Mucosa of stomach (tissue), 1 donor: ENCODE measurements at regions not wholly inside any gene's neighbourhood (a gene's known extent, or its start where the extent isn't known, plus 50 kb on each side); places are given as distances from the start of the nearest gene placed in this dataset.
A peak's percentile ranks its signal among the peaks of the same experiment; 100 is the strongest.
"Not testable (repeated sequence)": the region's sequence is repeated elsewhere in the genome, so short reads cannot be mapped to it uniquely, and the experiment has no call there.

Source experiments
- H3K27me3 ChIP-seq: one replicate; pipeline ENCODE4 v1.7.0; 2013; ENCODE audit warnings: mild to moderate bottlenecking, low read length; ENCODE audit not compliant: control insufficient read depth, insufficient read depth
- H3K36me3 ChIP-seq: one replicate; pipeline ENCODE4 v1.7.0; 2013; ENCODE audit warnings: low read length; ENCODE audit not compliant: control insufficient read depth, insufficient read depth
- H3K4me1 ChIP-seq: one replicate; pipeline ENCODE4 v1.7.0; 2013; ENCODE audit warnings: mild to moderate bottlenecking, low read length; ENCODE audit not compliant: control insufficient read depth, insufficient read depth
- H3K4me3 ChIP-seq: one replicate; pipeline ENCODE4 v1.7.0; 2013; ENCODE audit warnings: low read length
- H3K9ac ChIP-seq: one replicate; pipeline ENCODE4 v1.7.0; 2013; ENCODE audit warnings: mild to moderate bottlenecking, low read length, moderate library complexity
- H3K9me3 ChIP-seq: one replicate; pipeline ENCODE4 v1.7.0; 2013; ENCODE audit warnings: mild to moderate bottlenecking, low read length, moderate library complexity; ENCODE audit not compliant: control insufficient read depth
- donor health status: Pancreatic carcinoma.

DNA sequence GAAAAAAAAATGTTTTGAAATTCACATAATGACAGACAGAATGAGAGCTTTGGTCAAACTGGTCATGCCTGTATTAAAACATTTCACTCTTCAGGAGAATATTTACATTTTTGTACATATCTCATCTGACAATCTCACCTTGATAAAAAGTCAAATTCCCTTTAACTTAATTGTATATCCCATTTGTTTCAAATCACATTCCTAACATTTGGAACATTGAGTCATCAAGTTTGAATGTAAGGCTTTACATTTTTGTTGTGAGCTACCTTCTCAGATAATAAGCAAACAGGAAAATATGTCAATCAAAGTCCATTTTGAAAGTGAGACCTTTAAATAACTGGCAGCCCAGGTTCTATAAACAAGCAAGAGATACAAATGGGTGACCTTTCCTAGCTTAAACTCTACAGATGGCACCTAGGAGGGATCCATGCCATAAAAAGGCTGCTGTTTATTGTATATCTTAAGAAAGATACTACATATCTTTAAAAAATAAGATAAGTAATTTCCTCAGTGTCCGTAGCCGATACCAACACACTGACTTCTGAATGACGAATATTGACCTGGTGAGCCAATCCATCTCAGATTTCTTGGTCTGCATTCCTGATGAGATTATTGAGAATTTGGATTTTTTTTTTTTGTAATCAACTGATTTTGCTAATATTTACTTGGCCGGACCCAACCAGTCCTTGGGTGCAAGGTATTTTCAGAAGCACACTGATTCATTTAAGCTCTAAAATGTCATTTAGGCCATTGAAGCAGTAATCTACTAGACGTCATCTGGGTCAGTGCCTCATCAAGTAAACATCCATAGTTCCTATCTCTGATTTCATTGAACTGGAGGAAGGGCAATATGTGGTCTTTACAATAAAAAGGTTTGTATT, 259.6 kb downstream of the BTG1 start:
- no peaks in the 10 kb centered on the region for H3K36me3 ChIP-seq
- H3K9me3 ChIP-seq, result no peaks in the 10 kb centered on the region
- H3K27me3 ChIP-seq, result no peaks in the 10 kb centered on the region
- peaks cover 7% of the 10 kb centered on the region for H3K4me1 ChIP-seq
- no peak overlapping the region for H3K4me3 ChIP-seq
- H3K9ac ChIP-seq, result no peak overlapping the region

DNA sequence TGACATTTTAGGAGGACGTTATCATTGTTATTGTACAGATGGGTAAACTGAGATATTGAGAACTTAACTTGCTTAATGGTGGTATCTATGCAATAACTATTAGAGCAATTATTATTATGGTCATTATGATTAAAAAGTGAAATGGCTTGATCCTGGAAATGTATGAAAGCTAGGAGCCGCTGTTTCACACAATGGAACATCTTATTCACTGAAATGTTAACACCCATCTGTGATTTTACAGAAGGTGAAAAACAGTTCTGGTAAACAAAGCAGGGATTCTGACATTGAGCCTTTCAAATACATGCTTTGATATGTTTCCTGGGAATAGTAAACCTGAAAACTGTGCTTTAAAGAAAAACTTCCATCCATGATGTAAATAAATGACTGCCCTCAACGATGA, 261.4 kb downstream of the BTG1 start:
- Histone ChIP-seq H3K9ac (no peak overlapping the region), H3K27me3 (no peaks in the 10 kb centered on the region), H3K4me3 (no peak overlapping the region), H3K36me3 (no peaks in the 10 kb centered on the region), H3K4me1 (peaks cover 12% of the 10 kb centered on the region), H3K9me3 (no peaks in the 10 kb centered on the region)

DNA sequence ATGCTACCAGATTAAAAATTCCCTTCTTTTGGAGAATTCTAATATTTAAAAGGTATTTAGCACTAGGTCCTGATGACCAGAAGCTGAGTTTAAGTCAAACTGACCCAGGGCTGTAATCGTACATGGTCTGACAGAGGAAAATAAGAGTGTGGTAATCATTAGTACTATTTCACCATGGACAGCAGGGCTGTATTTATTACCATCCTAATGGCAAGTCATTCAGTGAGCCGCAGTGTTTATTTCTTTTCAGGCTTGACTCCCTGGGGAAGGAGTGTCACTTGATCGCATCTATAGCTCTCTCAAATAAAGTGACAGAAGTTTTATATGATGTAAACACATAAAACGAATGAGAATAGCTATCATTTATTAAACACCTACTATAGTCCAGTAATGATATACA, 261.8 kb downstream of the BTG1 start:
- Histone ChIP-seq H3K4me3 (no peak overlapping the region), H3K27me3 (no peaks in the 10 kb centered on the region), H3K36me3 (no peaks in the 10 kb centered on the region), H3K9ac (no peak overlapping the region), H3K4me1 (peaks cover 12% of the 10 kb centered on the region), H3K9me3 (no peaks in the 10 kb centered on the region)

DNA sequence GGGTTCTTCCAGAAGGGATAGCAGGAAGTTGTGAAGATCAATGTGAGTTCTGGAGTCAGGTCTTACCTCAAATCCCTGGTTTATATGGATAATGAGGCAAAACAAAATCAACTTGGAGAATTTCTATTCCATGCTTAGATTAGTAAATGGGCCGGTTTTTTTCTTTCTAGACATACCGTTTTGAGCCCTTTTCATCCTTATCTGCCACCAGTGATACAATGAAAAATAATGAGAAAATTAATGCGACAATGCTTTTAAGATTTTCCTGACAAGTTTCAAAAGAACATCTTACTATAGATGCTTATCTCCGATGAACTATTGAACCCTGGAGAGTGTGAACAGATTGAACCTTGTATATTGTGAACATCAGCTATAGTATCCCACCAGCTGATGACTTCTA, 262.7 kb downstream of the BTG1 start:
- Histone ChIP-seq H3K9ac (no peak overlapping the region), H3K4me1 (peaks cover 18% of the 10 kb centered on the region), H3K4me3 (no peak overlapping the region), H3K27me3 (no peaks in the 10 kb centered on the region), H3K9me3 (no peaks in the 10 kb centered on the region), H3K36me3 (no peaks in the 10 kb centered on the region)

DNA sequence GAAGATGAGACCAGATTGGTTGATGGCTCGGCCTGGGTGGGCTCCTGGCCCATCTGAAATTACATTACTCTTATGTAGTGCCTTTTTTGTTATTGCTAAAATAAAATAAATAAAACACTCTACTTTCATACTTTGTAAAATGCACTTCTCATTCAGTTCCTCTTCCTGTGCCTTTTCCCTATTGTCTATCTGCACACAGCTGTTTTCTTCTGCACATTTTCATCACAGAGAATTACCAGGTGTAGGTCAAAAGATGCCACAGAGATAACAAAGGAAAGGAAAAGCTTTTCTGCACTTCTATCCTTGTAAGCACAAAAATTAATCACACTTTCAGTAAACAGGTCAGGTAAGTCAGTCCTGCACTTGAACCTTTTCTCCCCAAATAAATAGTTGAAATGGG, 265.1 kb downstream of the BTG1 start:
- Histone ChIP-seq H3K36me3 (no peaks in the 10 kb centered on the region), H3K27me3 (no peaks in the 10 kb centered on the region), H3K4me1 (peaks cover 28% of the 10 kb centered on the region), H3K9ac (no peak overlapping the region), H3K9me3 (no peaks in the 10 kb centered on the region), H3K4me3 (no peak overlapping the region)

DNA sequence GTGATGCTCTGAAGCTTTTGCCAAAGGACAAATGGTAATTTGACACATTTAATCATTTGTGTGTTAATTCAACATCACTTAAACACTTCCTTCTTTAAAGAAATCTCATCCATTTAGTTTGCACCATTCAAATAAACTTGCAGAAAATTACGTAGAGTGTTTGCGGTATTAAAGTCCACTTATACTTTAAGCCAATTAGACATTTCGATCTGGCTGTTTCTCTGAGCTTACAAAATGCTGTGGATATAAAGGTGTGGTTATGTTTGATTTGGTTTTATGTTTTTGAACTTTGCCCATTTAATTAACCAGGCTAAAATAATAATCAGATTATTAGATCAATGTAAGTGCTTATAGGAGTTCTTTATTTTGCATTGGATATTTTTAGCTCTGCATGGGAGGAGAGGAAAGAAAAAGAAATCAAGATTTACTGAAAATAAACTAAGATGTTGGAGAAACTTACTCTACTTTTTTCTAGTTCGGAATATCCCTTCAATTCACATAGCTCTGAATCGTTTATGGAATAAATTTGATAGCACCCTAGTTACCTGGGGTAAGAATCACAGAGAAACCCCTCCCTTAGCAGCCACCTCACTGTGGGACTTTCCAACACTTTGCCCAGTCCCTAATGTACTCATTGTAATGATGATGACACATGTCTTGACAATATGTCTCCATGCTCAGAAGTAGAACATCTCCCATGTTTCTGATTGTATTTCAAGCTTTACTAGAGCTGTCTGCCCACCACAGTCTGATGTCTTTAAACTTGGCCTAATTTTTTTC, 268.0 kb downstream of the BTG1 start:
- Histone ChIP-seq H3K36me3 (no peaks in the 10 kb centered on the region), H3K9me3 (no peaks in the 10 kb centered on the region), H3K4me1 (peaks cover 33% of the 10 kb centered on the region), H3K9ac (no peak overlapping the region), H3K27me3 (no peaks in the 10 kb centered on the region), H3K4me3 (no peak overlapping the region)

DNA sequence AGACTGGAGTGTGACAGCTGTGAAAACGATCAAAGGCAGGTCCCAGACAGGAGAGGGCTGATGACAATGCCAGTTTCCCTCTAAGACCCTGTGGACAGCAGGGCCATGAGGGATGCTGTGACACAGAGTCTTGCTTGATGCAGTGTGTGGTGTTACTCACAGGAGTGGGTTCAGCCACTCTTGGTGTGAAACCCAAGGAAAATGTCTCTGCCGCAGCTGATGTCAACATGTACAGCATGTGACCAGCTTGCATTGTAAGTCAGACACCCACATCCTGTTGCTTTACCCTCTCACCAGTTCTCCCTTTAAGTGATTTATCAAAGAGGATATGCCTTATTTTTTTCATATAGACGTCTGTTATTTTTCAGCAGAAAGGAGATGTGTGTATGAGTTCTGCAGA, 268.6 kb downstream of the BTG1 start:
- H3K4me1 ChIP-seq, result peaks cover 35% of the 10 kb centered on the region
- H3K4me3 ChIP-seq, result no peak overlapping the region
- no peaks in the 10 kb centered on the region for H3K36me3 ChIP-seq
- H3K9me3 ChIP-seq, result no peaks in the 10 kb centered on the region
- H3K27me3 ChIP-seq, result no peaks in the 10 kb centered on the region
- peak overlapping the region; percentile 2 for H3K9ac ChIP-seq

DNA sequence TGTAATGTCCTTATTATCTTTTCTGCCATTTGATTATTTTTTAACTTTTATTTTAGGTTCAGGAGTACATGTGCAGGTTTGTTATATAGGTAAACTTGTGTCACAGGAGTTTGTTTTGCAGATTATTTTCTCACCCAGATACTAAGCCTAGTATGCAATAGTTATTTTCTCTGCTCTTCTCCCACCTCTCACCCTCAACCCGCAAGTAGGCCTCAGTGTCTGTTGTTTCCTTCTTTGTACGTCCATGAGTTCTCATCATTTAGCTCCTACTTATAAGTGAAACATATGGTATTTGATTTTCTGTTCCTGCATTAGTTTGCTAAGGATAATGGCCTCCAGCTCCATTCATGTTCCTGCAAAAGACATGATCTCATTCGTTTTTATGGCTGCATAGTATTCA, 270.0 kb downstream of the BTG1 start:
- H3K27me3 ChIP-seq, H3K36me3 ChIP-seq, H3K4me3 ChIP-seq, H3K9me3 ChIP-seq, H3K9ac ChIP-seq: not testable (repeated sequence)
- H3K4me1 ChIP-seq, result peaks cover 47% of the 10 kb centered on the region

DNA sequence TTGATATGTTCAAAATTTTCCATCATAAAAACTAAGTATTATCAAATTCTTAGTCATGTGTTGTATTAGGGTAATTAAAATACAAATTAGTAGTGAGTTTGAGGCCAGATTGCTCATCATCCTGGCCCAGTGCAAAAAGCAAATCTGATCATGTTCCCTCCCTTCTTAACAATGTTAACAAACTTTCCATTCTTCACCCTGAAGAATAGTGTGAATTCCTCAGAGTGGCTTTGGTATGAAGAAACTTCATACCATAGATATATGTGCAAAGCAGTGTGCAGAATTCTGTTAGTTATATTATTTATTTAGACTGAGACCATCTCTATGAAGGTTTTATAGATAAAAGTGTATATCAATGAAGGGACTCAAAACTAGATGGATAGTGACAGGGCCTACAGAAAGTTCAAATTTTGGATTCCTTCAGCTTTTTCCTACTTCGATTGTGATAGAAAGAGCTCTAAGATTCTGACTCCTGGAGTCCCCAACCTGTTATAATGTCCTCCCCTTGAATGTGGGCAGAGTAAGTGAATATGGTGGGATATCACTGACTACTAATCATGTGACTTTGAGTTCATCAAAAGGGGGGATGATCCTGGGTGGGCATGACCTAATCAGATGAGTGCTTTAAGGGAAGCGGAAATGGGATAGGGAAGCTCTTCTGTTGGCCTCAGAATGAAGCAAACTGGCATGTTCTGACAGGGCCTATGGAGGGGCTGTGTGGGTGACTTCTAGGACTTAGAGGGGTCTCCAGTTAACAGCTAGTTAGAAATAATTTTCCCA, 271.4 kb downstream of the BTG1 start:
- no peak overlapping the region for H3K9ac ChIP-seq
- peaks cover 44% of the 10 kb centered on the region for H3K4me1 ChIP-seq
- H3K36me3 ChIP-seq, result no peaks in the 10 kb centered on the region
- H3K27me3 ChIP-seq, result no peaks in the 10 kb centered on the region
- no peaks in the 10 kb centered on the region for H3K9me3 ChIP-seq
- no peak overlapping the region for H3K4me3 ChIP-seq

DNA sequence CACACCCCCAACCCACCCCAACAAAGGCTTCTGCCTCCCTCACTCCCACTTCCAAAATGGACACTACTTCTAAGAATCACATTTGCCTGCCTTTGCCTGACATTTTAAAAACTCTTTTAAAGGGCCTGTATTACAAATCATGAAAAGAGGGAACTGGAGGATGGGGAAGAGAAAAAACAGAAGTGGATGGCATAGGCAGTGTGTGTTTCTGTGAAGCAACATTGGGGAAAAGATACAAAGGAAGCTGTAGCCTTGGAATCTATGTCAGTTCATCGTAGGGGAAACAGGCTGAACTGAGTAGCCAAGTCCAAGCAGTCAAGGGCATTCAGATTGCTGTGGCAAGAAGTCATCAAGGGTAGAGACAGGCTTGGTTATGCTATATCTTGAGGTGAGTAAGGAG, 273.9 kb downstream of the BTG1 start:
- H3K36me3 ChIP-seq, result no peaks in the 10 kb centered on the region
- peak overlapping the region; percentile 14 for H3K9ac ChIP-seq
- no peaks in the 10 kb centered on the region for H3K9me3 ChIP-seq
- peaks cover 29% of the 10 kb centered on the region for H3K4me1 ChIP-seq
- no peaks in the 10 kb centered on the region for H3K27me3 ChIP-seq
- H3K4me3 ChIP-seq, result no peak overlapping the region

DNA sequence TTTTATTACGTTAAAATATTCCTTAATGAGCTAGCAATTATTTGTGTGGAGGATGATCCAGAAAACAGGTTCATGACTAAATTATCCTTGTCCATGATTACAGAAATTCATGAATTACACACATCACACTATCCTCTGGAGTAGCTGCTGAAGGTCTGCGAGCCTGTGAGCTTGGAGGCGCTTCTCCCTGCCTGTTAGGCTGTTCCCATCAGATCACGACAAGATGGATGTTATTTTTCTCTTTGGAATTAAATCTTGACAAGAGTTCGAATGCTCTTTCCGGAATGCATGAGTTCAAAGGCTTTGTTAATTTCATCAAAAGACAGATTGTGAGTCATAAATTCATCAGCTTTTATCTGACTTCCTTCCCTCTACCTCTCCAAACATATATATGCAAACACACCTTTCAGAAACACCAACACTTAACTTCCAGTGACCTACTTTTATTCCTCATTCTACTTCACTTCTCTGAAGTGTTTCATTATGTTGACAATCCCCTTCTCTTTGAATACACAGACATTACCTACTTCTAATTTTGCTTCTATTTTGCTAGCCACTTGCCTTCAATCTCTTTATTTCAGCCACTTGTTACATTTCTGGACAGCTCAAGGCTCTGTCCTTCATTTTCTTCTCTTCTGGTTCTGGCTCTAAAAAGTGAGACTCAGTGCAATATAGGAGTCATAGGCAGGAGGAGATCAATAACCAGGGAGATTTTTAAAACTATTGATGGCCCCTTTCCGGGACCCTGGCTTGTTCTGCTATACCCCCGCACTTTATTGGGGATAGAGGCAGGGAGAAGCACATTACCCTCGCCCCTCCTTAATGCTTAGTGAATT, 274.6 kb downstream of the BTG1 start:
- H3K4me3 ChIP-seq, result no peak overlapping the region
- H3K9ac ChIP-seq, result peak overlapping the region; percentile 14

More for the DNA sequence above, 274.6 kb downstream of the BTG1 start:
- no peaks in the 10 kb centered on the region for H3K9me3 ChIP-seq
- no peaks in the 10 kb centered on the region for H3K36me3 ChIP-seq
- peaks cover 22% of the 10 kb centered on the region for H3K4me1 ChIP-seq
- H3K27me3 ChIP-seq, result no peaks in the 10 kb centered on the region
